Right atrium auricular region (tissue), 2 donors: ENCODE measurements at regions not wholly inside any gene's neighbourhood (a gene's known extent, or its start where the extent isn't known, plus 50 kb on each side); places are given as distances from the start of the nearest gene placed in this dataset.

Experiments used
- DNase-seq: peaks from one replicate; pipeline ENCODE4 v3.0.0-alpha.2; 2019; ENCODE audit warnings: low spot score
- H3K27ac ChIP-seq, 2 donors: fragments of 200-600 bp; sonication (generic); 1 replicate in 1 of 2; 2 replicates in 1 of 2; pipeline ENCODE4 v1.5.1; 2016 to 2019
- H3K27me3 ChIP-seq, 2 donors: fragments of 200-600 bp; sonication (generic); one replicate each; pipeline versions ENCODE4 v1.5.1 to v1.6.0; 2017 to 2019
- H3K36me3 ChIP-seq: fragments of 200-600 bp; sonication (generic); one replicate; pipeline ENCODE4 v1.5.1; 2016
- H3K4me1 ChIP-seq, 2 donors: fragments of 200-600 bp; sonication (generic); one replicate each; pipeline versions ENCODE4 v1.5.1 to v1.6.0; 2017 to 2019
- H3K4me3 ChIP-seq, 2 donors: fragments of 200-600 bp; sonication (generic); 1 replicate in 1 of 2; 2 replicates in 1 of 2; pipeline ENCODE4 v1.5.1; 2017 to 2019; ENCODE audit warnings: mild to moderate bottlenecking in 1 of 2, moderate library complexity in 1 of 2
- H3K9me3 ChIP-seq, 2 donors: fragments of 200-600 bp; sonication (generic); one replicate each; pipeline ENCODE4 v1.5.1; 2019
- TF ChIP-seq, protein P1 (sequence below), 2 donors: fragments of 200-600 bp; sonication (generic); IDR thresholded peaks; one replicate each; pipeline ENCODE4 v1.5.1; 2019; ENCODE audit warnings: antibody characterized with exemption in 2 of 2

DNA sequence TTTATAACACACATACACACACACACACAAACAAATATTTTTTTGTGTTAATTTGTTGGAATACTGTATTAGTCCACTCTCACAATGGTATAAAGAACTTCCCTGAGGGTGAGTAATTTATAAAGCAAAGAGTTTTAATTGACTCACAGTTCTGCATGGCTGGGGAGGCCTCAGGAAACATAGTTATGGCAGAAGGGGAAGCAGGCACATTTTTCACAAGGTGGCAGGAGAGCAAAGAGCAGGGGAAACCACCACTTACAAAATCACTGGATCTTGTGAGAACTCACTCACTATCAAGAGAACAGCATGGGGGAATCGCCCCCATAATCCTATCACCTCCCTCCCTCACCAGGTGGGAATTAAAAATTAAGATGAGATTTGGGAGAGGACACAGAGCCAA, 205.4 kb upstream of the PTPRD start:
- Histone ChIP-seq H3K27me3 (no peaks in the 10 kb centered on the region), H3K4me3 (no peak overlapping the region), H3K36me3 (no peaks in the 10 kb centered on the region), H3K9me3 (no peaks in the 10 kb centered on the region), H3K27ac (no peak overlapping the region), H3K4me1 (no peaks in the 10 kb centered on the region)
- DNase-seq = no peak
- TF ChIP-seq, protein P1, sequence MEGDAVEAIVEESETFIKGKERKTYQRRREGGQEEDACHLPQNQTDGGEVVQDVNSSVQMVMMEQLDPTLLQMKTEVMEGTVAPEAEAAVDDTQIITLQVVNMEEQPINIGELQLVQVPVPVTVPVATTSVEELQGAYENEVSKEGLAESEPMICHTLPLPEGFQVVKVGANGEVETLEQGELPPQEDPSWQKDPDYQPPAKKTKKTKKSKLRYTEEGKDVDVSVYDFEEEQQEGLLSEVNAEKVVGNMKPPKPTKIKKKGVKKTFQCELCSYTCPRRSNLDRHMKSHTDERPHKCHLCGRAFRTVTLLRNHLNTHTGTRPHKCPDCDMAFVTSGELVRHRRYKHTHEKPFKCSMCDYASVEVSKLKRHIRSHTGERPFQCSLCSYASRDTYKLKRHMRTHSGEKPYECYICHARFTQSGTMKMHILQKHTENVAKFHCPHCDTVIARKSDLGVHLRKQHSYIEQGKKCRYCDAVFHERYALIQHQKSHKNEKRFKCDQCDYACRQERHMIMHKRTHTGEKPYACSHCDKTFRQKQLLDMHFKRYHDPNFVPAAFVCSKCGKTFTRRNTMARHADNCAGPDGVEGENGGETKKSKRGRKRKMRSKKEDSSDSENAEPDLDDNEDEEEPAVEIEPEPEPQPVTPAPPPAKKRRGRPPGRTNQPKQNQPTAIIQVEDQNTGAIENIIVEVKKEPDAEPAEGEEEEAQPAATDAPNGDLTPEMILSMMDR (IDR thresholded peaks at IDR 0.05) = no peak

DNA sequence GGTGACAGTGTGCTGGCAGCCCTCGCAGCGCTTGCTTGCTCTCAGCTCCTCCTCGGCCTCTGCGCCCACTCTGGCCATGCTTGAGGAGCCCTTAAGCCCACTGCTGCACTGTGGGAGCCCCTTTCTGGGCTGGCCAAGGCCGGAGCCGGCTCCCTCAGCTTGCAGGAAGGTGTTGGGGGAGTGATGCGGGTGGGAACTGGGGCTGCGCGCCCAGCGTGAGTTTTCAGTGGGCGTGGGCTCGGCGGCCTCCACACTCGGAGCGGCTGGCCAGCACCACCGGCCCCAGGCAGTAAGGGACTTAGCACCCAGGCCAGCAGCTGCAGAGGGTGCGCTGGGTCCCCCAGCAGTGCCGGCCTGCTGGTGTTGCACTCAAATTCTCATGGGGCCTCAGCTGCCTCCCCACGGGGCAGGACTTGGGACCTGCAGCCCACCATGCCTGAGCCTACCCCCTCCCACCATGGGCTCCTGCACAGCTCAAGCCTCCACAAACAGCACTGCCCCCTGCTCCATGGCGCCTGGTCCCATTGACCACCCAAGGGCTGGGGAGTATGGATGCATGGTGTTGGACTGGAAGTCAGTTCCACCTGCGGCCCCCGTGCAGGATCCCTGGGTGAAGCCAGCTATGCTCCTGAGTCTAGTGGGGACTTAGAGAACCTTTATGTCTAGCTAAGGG, 223.1 kb upstream of the PTPRD start:
- H3K27me3 ChIP-seq = no peaks in the 10 kb centered on the region
- H3K27ac ChIP-seq = no peak overlapping the region
- H3K4me3 ChIP-seq = no peak overlapping the region
- TF ChIP-seq, protein P1 (IDR thresholded peaks at IDR 0.05) = no peak
- no peaks in the 10 kb centered on the region for H3K36me3 ChIP-seq
- no peaks in the 10 kb centered on the region for H3K4me1 ChIP-seq
- H3K9me3 ChIP-seq = no peaks in the 10 kb centered on the region
- no peak for DNase-seq

DNA sequence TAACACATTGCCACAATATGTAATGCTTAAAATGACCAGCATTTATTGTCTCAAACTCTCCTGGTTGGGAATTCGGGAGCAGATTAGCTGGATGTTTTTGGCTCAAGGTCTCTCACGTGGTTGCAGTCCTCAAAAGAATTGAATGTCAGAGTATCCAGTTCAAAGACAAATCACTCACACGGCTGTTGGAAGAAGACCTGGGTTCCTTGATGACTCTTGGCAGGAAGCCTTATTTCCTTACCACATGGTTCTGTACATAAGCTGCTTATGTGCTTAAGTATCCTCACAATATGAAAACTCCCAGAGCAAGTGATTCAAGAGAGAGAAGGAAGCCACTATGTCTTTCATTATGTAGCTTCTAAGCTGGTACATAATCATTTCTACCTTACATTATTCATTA, 230.3 kb upstream of the PTPRD start:
- DNase-seq = no peak

DNA sequence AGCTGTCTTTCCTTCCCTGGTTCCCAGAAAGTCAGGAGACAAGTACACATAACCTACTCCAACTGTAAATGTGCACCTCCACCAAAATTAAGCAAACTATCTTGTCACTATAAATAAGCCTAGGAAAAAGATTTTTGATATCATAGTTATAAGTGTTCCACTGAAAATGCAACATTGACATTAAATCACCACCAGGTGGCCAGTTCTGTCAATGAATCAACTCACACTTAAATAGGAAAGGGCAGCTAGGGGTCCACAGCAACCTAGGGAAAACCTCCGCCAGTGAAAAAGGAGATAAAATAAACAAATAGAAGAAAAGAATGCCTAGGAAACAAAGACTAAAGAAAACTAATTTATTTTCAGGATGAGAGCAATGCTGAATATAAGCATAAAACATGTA, 243.0 kb upstream of the PTPRD start:
- TF ChIP-seq, protein P1 (IDR thresholded peaks at IDR 0.05) = peak; percentile 17 to 55
- Histone ChIP-seq H3K4me1 (no peaks in the 10 kb centered on the region), H3K27me3 (no peaks in the 10 kb centered on the region), H3K36me3 (no peaks in the 10 kb centered on the region), H3K4me3 (no peak overlapping the region), H3K27ac (no peak overlapping the region), H3K9me3 (no peaks in the 10 kb centered on the region)
- no peak for DNase-seq

More for the DNA sequence above, 230.3 kb upstream of the PTPRD start:
- H3K4me3 ChIP-seq = no peak overlapping the region
- TF ChIP-seq, protein P1 (IDR thresholded peaks at IDR 0.05) = no peak
- no peaks in the 10 kb centered on the region for H3K36me3 ChIP-seq
- no peak overlapping the region for H3K27ac ChIP-seq
- H3K4me1 ChIP-seq = no peaks in the 10 kb centered on the region
- H3K9me3 ChIP-seq = no peaks in the 10 kb centered on the region
- no peaks in the 10 kb centered on the region for H3K27me3 ChIP-seq

DNA sequence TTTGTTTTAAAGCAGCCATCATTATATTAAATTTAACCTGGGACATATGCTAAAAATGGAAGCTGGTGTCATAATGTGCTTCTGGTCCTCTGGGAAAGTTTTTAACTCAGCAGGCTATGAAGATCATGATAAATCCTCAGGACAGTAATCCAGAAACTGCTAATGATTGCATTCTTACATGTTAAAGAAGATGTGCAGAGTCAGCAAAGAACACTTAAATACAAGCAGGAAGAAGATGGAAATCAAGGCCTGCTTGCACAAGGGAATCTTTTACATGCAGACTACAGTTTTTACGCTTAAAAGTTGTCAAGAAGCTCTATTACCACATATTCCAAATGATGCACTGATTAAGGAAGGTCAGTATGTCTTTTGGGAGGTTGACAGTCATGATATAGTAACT, 246.0 kb upstream of the PTPRD start:
- TF ChIP-seq, protein P1 (IDR thresholded peaks at IDR 0.05) = no peak
- no peak for DNase-seq
- Histone ChIP-seq H3K27ac (no peak overlapping the region), H3K9me3 (no peaks in the 10 kb centered on the region), H3K4me3 (no peak overlapping the region), H3K27me3 (no peaks in the 10 kb centered on the region), H3K36me3 (no peaks in the 10 kb centered on the region), H3K4me1 (no peaks in the 10 kb centered on the region)

DNA sequence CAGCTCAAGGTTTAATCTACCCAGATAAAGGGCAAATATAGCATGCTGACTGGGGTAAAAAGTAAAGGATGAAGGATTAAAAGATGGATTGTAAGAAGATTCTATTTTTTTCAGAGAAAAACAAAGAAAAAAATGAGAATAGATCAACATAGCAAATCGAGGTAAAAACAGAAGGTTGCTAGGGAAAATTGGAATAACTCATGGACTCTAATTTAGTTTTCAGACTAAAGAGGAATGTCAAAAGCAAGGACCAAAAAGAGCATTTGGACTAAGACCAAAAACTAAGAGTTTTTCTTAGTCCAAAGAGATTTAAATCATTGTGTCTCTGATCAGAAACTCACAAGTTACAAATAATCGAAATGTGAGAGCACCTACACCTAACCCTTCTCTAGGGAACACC, 250.7 kb upstream of the PTPRD start:
- H3K9me3 ChIP-seq = no peaks in the 10 kb centered on the region
- TF ChIP-seq, protein P1 (IDR thresholded peaks at IDR 0.05) = no peak
- H3K4me1 ChIP-seq = no peaks in the 10 kb centered on the region
- H3K27ac ChIP-seq = no peak overlapping the region
- no peaks in the 10 kb centered on the region for H3K27me3 ChIP-seq
- no peak for DNase-seq
- H3K36me3 ChIP-seq = no peaks in the 10 kb centered on the region
- H3K4me3 ChIP-seq = no peak overlapping the region
